ENCODE measurements at regions not wholly inside any gene's neighbourhood (a gene's known extent, or its start where the extent isn't known, plus 50 kb on each side); places are given as distances from the start of the nearest gene placed in this dataset.
A peak's percentile ranks its signal among the peaks of the same experiment; 100 is the strongest.

- H3K79me2 ChIP-seq (ENCODE audit: low read length) = no peaks in the 10 kb centered on the region
- H3K36me3 ChIP-seq (replicated peaks; ENCODE audit: low read depth, low read length) = no peaks in the 10 kb centered on the region
- H3K9me3 ChIP-seq (ENCODE audit: insufficient read depth, low read length) = no peaks in the 10 kb centered on the region
- no peak overlapping the region for H3K4me3 ChIP-seq (ENCODE audit: low read length)
- H3K4me1 ChIP-seq (ENCODE audit: low read length) = no peaks in the 10 kb centered on the region
- no peaks in the 10 kb centered on the region for H4K20me1 ChIP-seq (ENCODE audit: insufficient read depth, low read length)
- peak; percentile 58 for TF ChIP-seq CTCF (IDR thresholded peaks at IDR 0.05; ENCODE audit: low read depth, low read length)
- TF ChIP-seq EZH2phosphoT487 (IDR thresholded peaks at IDR 0.05; ENCODE audit: low read depth) = no peak
- H3K27ac ChIP-seq (ENCODE audit: low read length) = no peak overlapping the region
- no peak overlapping the region for H2AFZ ChIP-seq (ENCODE audit: low read depth, low read length)
- no peak overlapping the region for H3K9ac ChIP-seq (ENCODE audit: low read length)
- no peak overlapping the region for H3K4me2 ChIP-seq (ENCODE audit: low read length)
- H3K27me3 ChIP-seq (ENCODE audit: low read depth, low read length) = no peaks in the 10 kb centered on the region; the same call in 1 of the 2 replicates
Measured at GRCh38 chr18:5066380-5066977, 130.6 kb downstream of the AKAIN1 start.

GRCh38 chr18:5065615-5066014 is 131.4 kb downstream of the AKAIN1 start:
- no peaks in the 10 kb centered on the region for H3K36me3 ChIP-seq (replicated peaks; ENCODE audit: low read depth, low read length)
- no peak overlapping the region for H3K4me3 ChIP-seq (ENCODE audit: low read length)
- H3K27ac ChIP-seq (ENCODE audit: low read length) = no peak overlapping the region
- no peaks in the 10 kb centered on the region for H3K79me2 ChIP-seq (ENCODE audit: low read length)
- H3K4me2 ChIP-seq (ENCODE audit: low read length) = no peak overlapping the region
- no peak for TF ChIP-seq EZH2phosphoT487 (IDR thresholded peaks at IDR 0.05; ENCODE audit: low read depth)
- TF ChIP-seq CTCF (IDR thresholded peaks at IDR 0.05; ENCODE audit: low read depth, low read length) = no peak
- H2AFZ ChIP-seq (ENCODE audit: low read depth, low read length) = no peak overlapping the region
- H3K9ac ChIP-seq (ENCODE audit: low read length) = no peak overlapping the region
- H3K27me3 ChIP-seq (ENCODE audit: low read depth, low read length) = no peaks in the 10 kb centered on the region; the same call in 1 of the 2 replicates
- H3K4me1 ChIP-seq (ENCODE audit: low read length) = no peaks in the 10 kb centered on the region
- no peaks in the 10 kb centered on the region for H4K20me1 ChIP-seq (ENCODE audit: insufficient read depth, low read length)
- no peaks in the 10 kb centered on the region for H3K9me3 ChIP-seq (ENCODE audit: insufficient read depth, low read length)

- Histone ChIP-seq H3K79me2 (ENCODE audit: low read length) (no peaks in the 10 kb centered on the region), H3K9me3 (ENCODE audit: insufficient read depth, low read length) (no peaks in the 10 kb centered on the region), H3K4me2 (ENCODE audit: low read length) (no peak overlapping the region), H3K4me1 (ENCODE audit: low read length) (no peaks in the 10 kb centered on the region), H3K27ac (ENCODE audit: low read length) (no peak overlapping the region), H3K36me3 (replicated peaks; ENCODE audit: low read depth, low read length) (no peaks in the 10 kb centered on the region), H2AFZ (ENCODE audit: low read depth, low read length) (no peak overlapping the region), H3K9ac (ENCODE audit: low read length) (no peak overlapping the region), H3K4me3 (ENCODE audit: low read length) (no peak overlapping the region), H4K20me1 (ENCODE audit: insufficient read depth, low read length) (no peaks in the 10 kb centered on the region), H3K27me3 (ENCODE audit: low read depth, low read length) (no peaks in the 10 kb centered on the region; the same call in 1 of the 2 replicates)
- no peak for TF ChIP-seq EZH2phosphoT487 (IDR thresholded peaks at IDR 0.05; ENCODE audit: low read depth)
- no peak for TF ChIP-seq CTCF (IDR thresholded peaks at IDR 0.05; ENCODE audit: low read depth, low read length)
Measured at GRCh38 chr18:5064841-5065370, 132.2 kb downstream of the AKAIN1 start.

- Histone ChIP-seq H3K36me3 (replicated peaks; ENCODE audit: low read depth, low read length) (no peaks in the 10 kb centered on the region), H2AFZ (ENCODE audit: low read depth, low read length) (no peak overlapping the region), H3K4me2 (ENCODE audit: low read length) (no peak overlapping the region), H3K79me2 (ENCODE audit: low read length) (no peaks in the 10 kb centered on the region), H3K9me3 (ENCODE audit: insufficient read depth, low read length) (no peaks in the 10 kb centered on the region), H4K20me1 (ENCODE audit: insufficient read depth, low read length) (no peaks in the 10 kb centered on the region), H3K4me3 (ENCODE audit: low read length) (no peak overlapping the region), H3K9ac (ENCODE audit: low read length) (no peak overlapping the region), H3K27ac (ENCODE audit: low read length) (no peak overlapping the region), H3K4me1 (ENCODE audit: low read length) (peaks cover 16% of the 10 kb centered on the region), H3K27me3 (ENCODE audit: low read depth, low read length) (no peaks in the 10 kb centered on the region)
- no peak for TF ChIP-seq CTCF (IDR thresholded peaks at IDR 0.05; ENCODE audit: low read depth, low read length)
- no peak for TF ChIP-seq EZH2phosphoT487 (IDR thresholded peaks at IDR 0.05; ENCODE audit: low read depth)
Measured at GRCh38 chr18:5061785-5062184, 135.3 kb downstream of the AKAIN1 start.
